ENCODE measurements at regions not wholly inside any gene's neighbourhood (a gene's known extent, or its start where the extent isn't known, plus 50 kb on each side); places are given as distances from the start of the nearest gene placed in this dataset.

- TF ChIP-seq CTCF (IDR thresholded peaks at IDR 0.05) (no peak), POLR2A (IDR thresholded peaks at IDR 0.05) (no peak)
Measured at GRCh38 chr3:20258371-20258770, 72.4 kb upstream of the SGO1 start.

All from testis (tissue), 2 donors.